MM.1S (cell line): ENCODE measurements at regions not wholly inside any gene's neighbourhood (a gene's known extent, or its start where the extent isn't known, plus 50 kb on each side); places are given as distances from the start of the nearest gene placed in this dataset.

Source experiments
- EZH2 ChIP-seq: fragments of 300-600 bp; sonication (generic); optimal IDR thresholded peaks from 2 replicates; pipeline ENCODE3; 2017; ENCODE audit warnings: low read depth, mild to moderate bottlenecking, antibody characterized with exemption, low read length, mixed read lengths
- EZH2phosphoT487 ChIP-seq: fragments of 300-600 bp; sonication (generic); IDR thresholded peaks from 2 replicates; pipeline ENCODE4 v1.6.1; 2018; ENCODE audit warnings: antibody characterized with exemption, low read length
- TF ChIP-seq, protein P1 (sequence below): fragments of 300-600 bp; sonication (generic); IDR thresholded peaks from 2 replicates; pipeline ENCODE4 v1.5.1; 2016; ENCODE audit warnings: antibody characterized with exemption, low read length, mixed read lengths

- TF ChIP-seq, protein P1, sequence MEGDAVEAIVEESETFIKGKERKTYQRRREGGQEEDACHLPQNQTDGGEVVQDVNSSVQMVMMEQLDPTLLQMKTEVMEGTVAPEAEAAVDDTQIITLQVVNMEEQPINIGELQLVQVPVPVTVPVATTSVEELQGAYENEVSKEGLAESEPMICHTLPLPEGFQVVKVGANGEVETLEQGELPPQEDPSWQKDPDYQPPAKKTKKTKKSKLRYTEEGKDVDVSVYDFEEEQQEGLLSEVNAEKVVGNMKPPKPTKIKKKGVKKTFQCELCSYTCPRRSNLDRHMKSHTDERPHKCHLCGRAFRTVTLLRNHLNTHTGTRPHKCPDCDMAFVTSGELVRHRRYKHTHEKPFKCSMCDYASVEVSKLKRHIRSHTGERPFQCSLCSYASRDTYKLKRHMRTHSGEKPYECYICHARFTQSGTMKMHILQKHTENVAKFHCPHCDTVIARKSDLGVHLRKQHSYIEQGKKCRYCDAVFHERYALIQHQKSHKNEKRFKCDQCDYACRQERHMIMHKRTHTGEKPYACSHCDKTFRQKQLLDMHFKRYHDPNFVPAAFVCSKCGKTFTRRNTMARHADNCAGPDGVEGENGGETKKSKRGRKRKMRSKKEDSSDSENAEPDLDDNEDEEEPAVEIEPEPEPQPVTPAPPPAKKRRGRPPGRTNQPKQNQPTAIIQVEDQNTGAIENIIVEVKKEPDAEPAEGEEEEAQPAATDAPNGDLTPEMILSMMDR = no peak
- TF ChIP-seq EZH2phosphoT487 = no peak
- TF ChIP-seq EZH2 = no peak
These were observed 379.0 kb downstream of the NOVA1 start for GRCh38 chr14:26218861-26219260.
